Right kidney (tissue), 1 donor: ENCODE measurements at regions not wholly inside any gene's neighbourhood (a gene's known extent, or its start where the extent isn't known, plus 50 kb on each side); places are given as distances from the start of the nearest gene placed in this dataset.
A peak's percentile ranks its signal among the peaks of the same experiment; 100 is the strongest.
"Not testable (repeated sequence)": the region's sequence is repeated elsewhere in the genome, so short reads cannot be mapped to it uniquely, and the experiment has no call there.

Experiments
- DNase-seq: peaks from one replicate; pipeline ENCODE4 v3.0.0-alpha.2; 2016

- peak; percentile 52 for DNase-seq
Measured at GRCh38 chr6:144659202-144660182, 374.4 kb downstream of the UTRN start.

GRCh38 chr6:144660561-144661115 is 375.5 kb downstream of the UTRN start:
- peak; percentile 22 for DNase-seq

- DNase-seq = no peak
Measured at GRCh38 chr6:144661116-144661806, 376.1 kb downstream of the UTRN start.

GRCh38 chr6:144662812-144663365 is 377.8 kb downstream of the UTRN start:
- DNase-seq = no peak

- no peak for DNase-seq
Measured at GRCh38 chr6:144664281-144664680, 379.1 kb downstream of the UTRN start.

- no peak for DNase-seq
Measured at GRCh38 chr6:144664947-144665346, 379.8 kb downstream of the UTRN start.

GRCh38 chr6:144665932-144666450 is 380.9 kb downstream of the UTRN start:
- no peak for DNase-seq

- DNase-seq = no peak
Measured at GRCh38 chr6:144666781-144667180, 381.6 kb downstream of the UTRN start.

GRCh38 chr6:144667532-144668503 is 382.7 kb downstream of the UTRN start:
- DNase-seq = no peak

- not testable (repeated sequence) for DNase-seq
Measured at GRCh38 chr6:144670259-144670658, 385.1 kb downstream of the UTRN start.

GRCh38 chr6:144673807-144674206 is 388.7 kb downstream of the UTRN start:
- no peak for DNase-seq

GRCh38 chr6:144675231-144675861 is 390.2 kb downstream of the UTRN start:
- DNase-seq = no peak

- DNase-seq = not testable (repeated sequence)
Measured at GRCh38 chr6:144676310-144676709, 391.2 kb downstream of the UTRN start.

GRCh38 chr6:144677263-144677662 is 392.1 kb downstream of the UTRN start:
- not testable (repeated sequence) for DNase-seq

- no peak for DNase-seq
Measured at GRCh38 chr6:144678844-144679243, 393.7 kb downstream of the UTRN start.

- no peak for DNase-seq
Measured at GRCh38 chr6:144681334-144681733, 396.2 kb downstream of the UTRN start.

GRCh38 chr6:144683216-144684070 is 398.3 kb downstream of the UTRN start:
- DNase-seq = no peak

GRCh38 chr6:144688713-144689112 is 403.6 kb downstream of the UTRN start:
- no peak for DNase-seq

- DNase-seq = no peak
Measured at GRCh38 chr6:144689503-144690040, 404.4 kb downstream of the UTRN start.
